B cell (primary cell): ENCODE measurements at regions not wholly inside any gene's neighbourhood (a gene's known extent, or its start where the extent isn't known, plus 50 kb on each side); places are given as distances from the start of the nearest gene placed in this dataset.

ENCODE experiments used
- ATAC-seq: fragments of 200-7000 bp; cut with Tn5 transposase; one replicate; pipeline ENCODE4 v1.10.0; 2021; ENCODE audit warnings: low read depth, mild to moderate bottlenecking, moderate number of reproducible peaks, moderate library complexity
- CTCF ChIA-PET: fragments of 350-600 bp; sonication (Branson Sonifier 250); formaldehyde crosslinking; loops from one replicate; lab custom pipeline; 2021; ENCODE audit warnings: antibody characterized with exemption, inconsistent platforms; lab: Charles Lee
- POLR2A ChIA-PET: fragments of 350-600 bp; sonication (Branson Sonifier 250); formaldehyde crosslinking; loops from one replicate; lab custom pipeline; 2021; ENCODE audit warnings: antibody characterized with exemption; lab: Charles Lee
- DNase-seq: peaks from one replicate; pipeline ENCODE4 v3.0.0; 2013
- H2AFZ ChIP-seq: 2 replicates; pipeline ENCODE4 v1.6.1; 2012; ENCODE audit warnings: mild to moderate bottlenecking, low read depth, low read length; ENCODE audit not compliant: insufficient read depth, poor library complexity, severe bottlenecking
- H3K27ac ChIP-seq, 2 donors: 1 replicate in 1 of 2; 2 replicates in 1 of 2; pipeline ENCODE4 v1.5.1; 2012 to 2013; ENCODE audit warnings: low read length in 2 of 2, mild to moderate bottlenecking in 2 of 2, moderate library complexity in 1 of 2
- H3K27me3 ChIP-seq, 4 experiments: fragments of 200-600 bp in 1 of 4; sonication (generic) in 1 of 4; replicated peaks in 1 of 4; 1 replicate in 2 of 4; 2 replicates in 2 of 4; pipeline versions ENCODE4 v1.6.1 to v1.7.0; 2013 to 2016; ENCODE audit warnings: low read length in 3 of 4, mild to moderate bottlenecking in 2 of 4, mixed read lengths in 1 of 4, moderate library complexity in 1 of 4; ENCODE audit not compliant: insufficient read depth in 4 of 4, control insufficient read depth in 3 of 4; ENCODE audit errors: control extremely low read depth in 1 of 4
- H3K36me3 ChIP-seq, 2 experiments: replicated peaks in 1 of 2; 1 replicate in 1 of 2; 2 replicates in 1 of 2; pipeline versions ENCODE4 v1.6.1 to v1.7.1; 2013; ENCODE audit warnings: low read length in 1 of 2; ENCODE audit not compliant: insufficient read depth in 2 of 2, control insufficient read depth in 1 of 2; ENCODE audit errors: control extremely low read depth in 1 of 2, extremely low read depth in 1 of 2
- H3K4me1 ChIP-seq, 2 donors: fragments of 200-600 bp in 1 of 2; sonication (generic) in 1 of 2; 1 replicate in 1 of 2; 2 replicates in 1 of 2; pipeline versions ENCODE4 v1.5.1 to v1.6.1; 2013 to 2017; ENCODE audit warnings: low read length in 2 of 2; ENCODE audit not compliant: control insufficient read depth in 2 of 2, insufficient read depth in 2 of 2
- H3K4me2 ChIP-seq: replicated peaks from 2 replicates; pipeline ENCODE3; 2012; ENCODE audit warnings: mild to moderate bottlenecking, low read depth, low read length; ENCODE audit not compliant: poor library complexity, severe bottlenecking
- H3K4me3 ChIP-seq, 5 experiments: fragments of 200-600 bp in 1 of 5; sonication (generic) in 1 of 5; 1 replicate in 3 of 5; 2 replicates in 2 of 5; pipeline versions ENCODE4 v1.5.1 to v1.7.0; 2011 to 2016; ENCODE audit warnings: low read length in 4 of 5, mild to moderate bottlenecking in 4 of 5, low read depth in 2 of 5, control low read depth in 1 of 5, moderate library complexity in 1 of 5; ENCODE audit not compliant: insufficient read depth in 1 of 5; ENCODE audit errors: control extremely low read depth in 1 of 5, extremely low read depth in 1 of 5
- H3K79me2 ChIP-seq: fragments of 200-600 bp; sonication (generic); one replicate; pipeline ENCODE4 v1.6.0; 2016; ENCODE audit warnings: low read length; ENCODE audit not compliant: control insufficient read depth, insufficient read depth
- H3K9ac ChIP-seq: fragments of 200-600 bp; sonication (generic); 2 replicates; pipeline ENCODE4 v1.6.1; 2017; ENCODE audit warnings: mild to moderate bottlenecking, low read length, moderate library complexity
- H3K9me3 ChIP-seq, 3 donors: one replicate each; pipeline versions ENCODE4 v1.6.1 to v1.7.1; 2013; ENCODE audit warnings: low read length in 2 of 3; ENCODE audit not compliant: control insufficient read depth in 2 of 3, insufficient read depth in 1 of 3; ENCODE audit errors: control extremely low read depth in 1 of 3
- H4K20me1 ChIP-seq: 2 replicates; pipeline ENCODE4 v1.6.0; 2012; ENCODE audit warnings: mild to moderate bottlenecking, low read length; ENCODE audit not compliant: insufficient read depth, control insufficient read depth, poor library complexity, severe bottlenecking
- H3K27ac Mint-ChIP-seq: one replicate; pipeline ENCODE4 v1.8.0; 2021; ENCODE audit warnings: mixed read lengths
- H3K27me3 Mint-ChIP-seq: one replicate; pipeline ENCODE4 v1.8.0; 2021; ENCODE audit warnings: mixed read lengths
- H3K4me1 Mint-ChIP-seq: one replicate; pipeline ENCODE4 v1.8.0; 2021; ENCODE audit warnings: mixed read lengths
- H3K4me3 Mint-ChIP-seq: one replicate; pipeline ENCODE4 v1.8.0; 2021; ENCODE audit warnings: mixed read lengths
- H3K9me3 Mint-ChIP-seq: one replicate; pipeline ENCODE4 v1.8.0; 2022; ENCODE audit warnings: mixed read lengths; ENCODE audit not compliant: insufficient read depth
- CTCF ChIP-seq: fragments of 200-600 bp; IDR thresholded peaks from one replicate; pipeline ENCODE4 v1.8.0; 2022; ENCODE audit warnings: antibody characterized with exemption, mild to moderate bottlenecking
- EZH2 ChIP-seq: IDR thresholded peaks from 2 replicates; pipeline ENCODE4 v1.6.1; 2012; ENCODE audit warnings: borderline replicate concordance, low read depth, mild to moderate bottlenecking, moderate library complexity, low read length; ENCODE audit not compliant: insufficient read depth, poor library complexity, severe bottlenecking
- WGBS: methylation state at CpG from one replicate; pipeline ENCODE4 v1.1.5; 2013; ENCODE audit warnings: missing lambda C conversion rate; ENCODE audit not compliant: insufficient coverage; 5-methylcytosine and 5-hydroxymethylcytosine counted together
- intact Hi-C: fragments of 100-400 bp; cut with micrococcal nuclease; formaldehyde crosslinking; loops from one replicate; pipeline ENCODE4 v1.10.0; 2022

GRCh38 chr1:95671098-95671497 lies 437.1 kb downstream of the RWDD3 start:
- H3K4me1 Mint-ChIP-seq: no peaks in the 10 kb centered on the region
- H3K27me3 Mint-ChIP-seq: no peaks in the 10 kb centered on the region
- Histone ChIP-seq H2AFZ (no peak overlapping the region), H3K4me1 (no peaks in the 10 kb centered on the region), H3K4me2 (no peak overlapping the region), H4K20me1 (no peaks in the 10 kb centered on the region), H3K9me3 (peaks cover 0 to 7% (median 0%) of the 10 kb centered on the region in 3 donors), H3K27ac (no peak overlapping the region), H3K4me3 (no peak overlapping the region), H3K27me3 (no peaks in the 10 kb centered on the region), H3K36me3 (no peaks in the 10 kb centered on the region), H3K79me2 (no peaks in the 10 kb centered on the region), H3K9ac (no peak overlapping the region)
- DNase-seq (no peak), ATAC-seq (no peak)
- intact Hi-C loops: no loop called here
- no peak overlapping the region for H3K4me3 Mint-ChIP-seq
- peaks cover 3% of the 10 kb centered on the region for H3K9me3 Mint-ChIP-seq
- TF ChIP-seq EZH2: no peak
- TF ChIP-seq CTCF: no peak
- POLR2A ChIA-PET: no interaction called here
- no peak overlapping the region for H3K27ac Mint-ChIP-seq
- WGBS: no CpG with 5 or more reads among the region's 1 CpG
- CTCF ChIA-PET: no interaction called here

- intact Hi-C loops: no loop called here
- no peak overlapping the region for H3K27ac Mint-ChIP-seq
- Histone ChIP-seq H3K9me3 (no peaks in the 10 kb centered on the region), H2AFZ (no peak overlapping the region), H3K36me3 (no peaks in the 10 kb centered on the region), H3K27ac (no peak overlapping the region), H4K20me1 (no peaks in the 10 kb centered on the region), H3K9ac (no peak overlapping the region), H3K27me3 (no peaks in the 10 kb centered on the region), H3K4me2 (no peak overlapping the region), H3K4me3 (no peak overlapping the region), H3K4me1 (no peaks in the 10 kb centered on the region), H3K79me2 (no peaks in the 10 kb centered on the region)
- WGBS: 94% methylated on average over 3 of the region's 5 CpGs
- TF ChIP-seq EZH2 (no peak), CTCF (no peak)
- no peak overlapping the region for H3K4me3 Mint-ChIP-seq
- CTCF ChIA-PET: no interaction called here
- peaks cover 2% of the 10 kb centered on the region for H3K9me3 Mint-ChIP-seq
- no peaks in the 10 kb centered on the region for H3K27me3 Mint-ChIP-seq
- POLR2A ChIA-PET: no interaction called here
- H3K4me1 Mint-ChIP-seq: no peaks in the 10 kb centered on the region
- DNase-seq: no peak
- ATAC-seq: no peak
These were observed 445.3 kb downstream of the RWDD3 start for GRCh38 chr1:95679262-95679661.
